Stimulated activated CD8-positive, alpha-beta memory T cell treated with anti-CD3 and anti-CD28 coated beads, Interleukin-12 subunit alpha, Interleukin-12 subunit beta, amount 100 ng/mL, for 1 hour (primary cell): ENCODE measurements at regions not wholly inside any gene's neighbourhood (a gene's known extent, or its start where the extent isn't known, plus 50 kb on each side); places are given as distances from the start of the nearest gene placed in this dataset.
"Not testable (repeated sequence)": the region's sequence is repeated elsewhere in the genome, so short reads cannot be mapped to it uniquely, and the experiment has no call there.

Source experiments
- DNase-seq: peaks from one replicate; pipeline ENCODE4 v3.0.0-alpha.2; 2020; ENCODE audit warnings: low read depth

- DNase-seq: no peak
Measured at GRCh38 chr20:51125105-51125504, 102.2 kb upstream of the KCNG1 start.

- DNase-seq: not testable (repeated sequence)
Measured at GRCh38 chr20:51123887-51124286, 101.0 kb upstream of the KCNG1 start.

GRCh38 chr20:51122931-51123658 is 100.2 kb upstream of the KCNG1 start:
- DNase-seq: no peak

- no peak for DNase-seq
Measured at GRCh38 chr20:51121901-51122412, 99.0 kb upstream of the KCNG1 start.

GRCh38 chr20:51121272-51121671 is 98.4 kb upstream of the KCNG1 start:
- no peak for DNase-seq

GRCh38 chr20:51120868-51121267 is 98.0 kb upstream of the KCNG1 start:
- no peak for DNase-seq

- DNase-seq: no peak
Measured at GRCh38 chr20:51120438-51120837, 97.5 kb upstream of the KCNG1 start.

- DNase-seq: no peak
Measured at GRCh38 chr20:51119914-51120313, 97.0 kb upstream of the KCNG1 start.

- DNase-seq: no peak
Measured at GRCh38 chr20:51118985-51119527, 96.1 kb upstream of the KCNG1 start.

- DNase-seq: no peak
Measured at GRCh38 chr20:51118216-51118615, 95.3 kb upstream of the KCNG1 start.

GRCh38 chr20:51116765-51117686 is 94.1 kb upstream of the KCNG1 start:
- no peak for DNase-seq

GRCh38 chr20:51111290-51111689 is 88.4 kb upstream of the KCNG1 start:
- DNase-seq: no peak

GRCh38 chr20:51108638-51109363 is 85.9 kb upstream of the KCNG1 start:
- DNase-seq: no peak

GRCh38 chr20:51106011-51106410 is 83.1 kb upstream of the KCNG1 start:
- no peak for DNase-seq

- no peak for DNase-seq
Measured at GRCh38 chr20:51104960-51105920, 82.3 kb upstream of the KCNG1 start.

- DNase-seq: no peak
Measured at GRCh38 chr20:51100617-51101016, 77.7 kb upstream of the KCNG1 start.

GRCh38 chr20:51098284-51098810 is 75.4 kb upstream of the KCNG1 start:
- DNase-seq: no peak

GRCh38 chr20:51097351-51098120 is 74.6 kb upstream of the KCNG1 start:
- no peak for DNase-seq

GRCh38 chr20:51096582-51097267 is 73.8 kb upstream of the KCNG1 start:
- no peak for DNase-seq
